ENCODE measurements at regions not wholly inside any gene's neighbourhood (a gene's known extent, or its start where the extent isn't known, plus 50 kb on each side); places are given as distances from the start of the nearest gene placed in this dataset.

- TF ChIP-seq ARID4B (CRISPR knock-in tag; IDR thresholded peaks at IDR 0.05; ENCODE audit: borderline replicate concordance), result no peak
- no peak for TF ChIP-seq CREM (CRISPR knock-in tag; IDR thresholded peaks at IDR 0.05)
- no peak for TF ChIP-seq TEAD4 (CRISPR knock-in tag; IDR thresholded peaks at IDR 0.05)
- TF ChIP-seq, protein P1, sequence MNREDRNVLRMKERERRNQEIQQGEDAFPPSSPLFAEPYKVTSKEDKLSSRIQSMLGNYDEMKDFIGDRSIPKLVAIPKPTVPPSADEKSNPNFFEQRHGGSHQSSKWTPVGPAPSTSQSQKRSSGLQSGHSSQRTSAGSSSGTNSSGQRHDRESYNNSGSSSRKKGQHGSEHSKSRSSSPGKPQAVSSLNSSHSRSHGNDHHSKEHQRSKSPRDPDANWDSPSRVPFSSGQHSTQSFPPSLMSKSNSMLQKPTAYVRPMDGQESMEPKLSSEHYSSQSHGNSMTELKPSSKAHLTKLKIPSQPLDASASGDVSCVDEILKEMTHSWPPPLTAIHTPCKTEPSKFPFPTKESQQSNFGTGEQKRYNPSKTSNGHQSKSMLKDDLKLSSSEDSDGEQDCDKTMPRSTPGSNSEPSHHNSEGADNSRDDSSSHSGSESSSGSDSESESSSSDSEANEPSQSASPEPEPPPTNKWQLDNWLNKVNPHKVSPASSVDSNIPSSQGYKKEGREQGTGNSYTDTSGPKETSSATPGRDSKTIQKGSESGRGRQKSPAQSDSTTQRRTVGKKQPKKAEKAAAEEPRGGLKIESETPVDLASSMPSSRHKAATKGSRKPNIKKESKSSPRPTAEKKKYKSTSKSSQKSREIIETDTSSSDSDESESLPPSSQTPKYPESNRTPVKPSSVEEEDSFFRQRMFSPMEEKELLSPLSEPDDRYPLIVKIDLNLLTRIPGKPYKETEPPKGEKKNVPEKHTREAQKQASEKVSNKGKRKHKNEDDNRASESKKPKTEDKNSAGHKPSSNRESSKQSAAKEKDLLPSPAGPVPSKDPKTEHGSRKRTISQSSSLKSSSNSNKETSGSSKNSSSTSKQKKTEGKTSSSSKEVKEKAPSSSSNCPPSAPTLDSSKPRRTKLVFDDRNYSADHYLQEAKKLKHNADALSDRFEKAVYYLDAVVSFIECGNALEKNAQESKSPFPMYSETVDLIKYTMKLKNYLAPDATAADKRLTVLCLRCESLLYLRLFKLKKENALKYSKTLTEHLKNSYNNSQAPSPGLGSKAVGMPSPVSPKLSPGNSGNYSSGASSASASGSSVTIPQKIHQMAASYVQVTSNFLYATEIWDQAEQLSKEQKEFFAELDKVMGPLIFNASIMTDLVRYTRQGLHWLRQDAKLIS (CRISPR knock-in tag; IDR thresholded peaks at IDR 0.05; ENCODE audit: borderline replicate concordance), result no peak
- no peak for TF ChIP-seq JAZF1 (CRISPR knock-in tag; IDR thresholded peaks at IDR 0.05)
- TF ChIP-seq IRF2 (CRISPR knock-in tag; IDR thresholded peaks at IDR 0.05; ENCODE audit: borderline replicate concordance, low read depth), result no peak
- TF ChIP-seq, protein P2, sequence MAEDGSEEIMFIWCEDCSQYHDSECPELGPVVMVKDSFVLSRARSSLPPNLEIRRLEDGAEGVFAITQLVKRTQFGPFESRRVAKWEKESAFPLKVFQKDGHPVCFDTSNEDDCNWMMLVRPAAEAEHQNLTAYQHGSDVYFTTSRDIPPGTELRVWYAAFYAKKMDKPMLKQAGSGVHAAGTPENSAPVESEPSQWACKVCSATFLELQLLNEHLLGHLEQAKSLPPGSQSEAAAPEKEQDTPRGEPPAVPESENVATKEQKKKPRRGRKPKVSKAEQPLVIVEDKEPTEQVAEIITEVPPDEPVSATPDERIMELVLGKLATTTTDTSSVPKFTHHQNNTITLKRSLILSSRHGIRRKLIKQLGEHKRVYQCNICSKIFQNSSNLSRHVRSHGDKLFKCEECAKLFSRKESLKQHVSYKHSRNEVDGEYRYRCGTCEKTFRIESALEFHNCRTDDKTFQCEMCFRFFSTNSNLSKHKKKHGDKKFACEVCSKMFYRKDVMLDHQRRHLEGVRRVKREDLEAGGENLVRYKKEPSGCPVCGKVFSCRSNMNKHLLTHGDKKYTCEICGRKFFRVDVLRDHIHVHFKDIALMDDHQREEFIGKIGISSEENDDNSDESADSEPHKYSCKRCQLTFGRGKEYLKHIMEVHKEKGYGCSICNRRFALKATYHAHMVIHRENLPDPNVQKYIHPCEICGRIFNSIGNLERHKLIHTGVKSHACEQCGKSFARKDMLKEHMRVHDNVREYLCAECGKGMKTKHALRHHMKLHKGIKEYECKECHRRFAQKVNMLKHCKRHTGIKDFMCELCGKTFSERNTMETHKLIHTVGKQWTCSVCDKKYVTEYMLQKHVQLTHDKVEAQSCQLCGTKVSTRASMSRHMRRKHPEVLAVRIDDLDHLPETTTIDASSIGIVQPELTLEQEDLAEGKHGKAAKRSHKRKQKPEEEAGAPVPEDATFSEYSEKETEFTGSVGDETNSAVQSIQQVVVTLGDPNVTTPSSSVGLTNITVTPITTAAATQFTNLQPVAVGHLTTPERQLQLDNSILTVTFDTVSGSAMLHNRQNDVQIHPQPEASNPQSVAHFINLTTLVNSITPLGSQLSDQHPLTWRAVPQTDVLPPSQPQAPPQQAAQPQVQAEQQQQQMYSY (CRISPR knock-in tag; IDR thresholded peaks at IDR 0.05), result no peak
- no peak for TF ChIP-seq OVOL2 (CRISPR knock-in tag; IDR thresholded peaks at IDR 0.05; ENCODE audit: borderline replicate concordance)
- TF ChIP-seq HMGXB4 (CRISPR knock-in tag; IDR thresholded peaks at IDR 0.05), result no peak
- no peak for TF ChIP-seq ZNF121 (CRISPR knock-in tag; IDR thresholded peaks at IDR 0.05)
- TF ChIP-seq GABPB1 (CRISPR knock-in tag; IDR thresholded peaks at IDR 0.05), result no peak
- no peak for TF ChIP-seq MAX (CRISPR knock-in tag; IDR thresholded peaks at IDR 0.05)
Measured at GRCh38 chr4:160143574-160143973, 1040.7 kb downstream of the RAPGEF2 start (continued).

DNA sequence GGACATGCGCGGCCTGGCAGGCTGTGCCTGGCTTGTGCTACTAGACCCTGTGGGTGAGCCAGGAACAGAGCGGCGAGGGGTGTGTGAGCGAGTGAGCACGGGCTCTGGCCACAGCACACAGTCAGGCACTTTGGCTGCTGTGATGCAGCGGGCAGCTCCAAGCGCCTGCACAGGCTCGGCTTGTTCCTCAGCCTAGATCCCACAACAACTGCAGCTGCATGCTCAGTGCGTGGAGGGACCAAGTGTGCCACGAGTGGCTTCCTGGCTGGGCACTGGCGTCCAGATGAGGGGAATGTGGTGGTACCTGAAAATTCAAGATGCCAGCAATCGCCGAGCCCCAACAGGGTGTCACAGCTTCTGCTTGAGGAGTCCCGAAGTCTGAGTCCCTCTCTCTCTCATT is 1056.6 kb downstream of the RAPGEF2 start:
- no peak overlapping the region for H3K27ac Mint-ChIP-seq
- H3K27me3 Mint-ChIP-seq (ENCODE audit: low read depth), result no peaks in the 10 kb centered on the region
- no peak overlapping the region for H3K4me3 Mint-ChIP-seq
- H3K36me3 Mint-ChIP-seq, result peaks cover 34% of the 10 kb centered on the region
- H3K4me1 Mint-ChIP-seq, result 0 out of 2 replicates have a peak, but pooled peaks cover 2% of the 10 kb centered on the region
- no peak for DNase-seq (ENCODE audit: low spot score)
- H3K9me3 Mint-ChIP-seq, result peaks cover 43% of the 10 kb centered on the region
- ATAC-seq, result no peak
- CTCF ChIA-PET, result no interaction called here
- POLR2A ChIA-PET, result no interaction called here
- TF ChIP-seq ZBTB21 (CRISPR knock-in tag; IDR thresholded peaks at IDR 0.05; ENCODE audit: borderline replicate concordance) (no peak), ZNF121 (CRISPR knock-in tag; IDR thresholded peaks at IDR 0.05) (no peak), FOXP1 (CRISPR knock-in tag; IDR thresholded peaks at IDR 0.05; ENCODE audit: borderline replicate concordance) (no peak), IRF2 (CRISPR knock-in tag; IDR thresholded peaks at IDR 0.05; ENCODE audit: borderline replicate concordance, low read depth) (no peak), ERG (CRISPR knock-in tag; IDR thresholded peaks at IDR 0.05) (no peak), ELF4 (CRISPR knock-in tag; IDR thresholded peaks at IDR 0.05; ENCODE audit: low read depth) (no peak), ATF1 (CRISPR knock-in tag; IDR thresholded peaks at IDR 0.05) (no peak), MYBL2 (CRISPR knock-in tag; IDR thresholded peaks at IDR 0.05) (no peak), TP53 (CRISPR knock-in tag; IDR thresholded peaks at IDR 0.05) (no peak), ETV6 (CRISPR knock-in tag; IDR thresholded peaks at IDR 0.05) (no peak)
- TF ChIP-seq, protein P3, sequence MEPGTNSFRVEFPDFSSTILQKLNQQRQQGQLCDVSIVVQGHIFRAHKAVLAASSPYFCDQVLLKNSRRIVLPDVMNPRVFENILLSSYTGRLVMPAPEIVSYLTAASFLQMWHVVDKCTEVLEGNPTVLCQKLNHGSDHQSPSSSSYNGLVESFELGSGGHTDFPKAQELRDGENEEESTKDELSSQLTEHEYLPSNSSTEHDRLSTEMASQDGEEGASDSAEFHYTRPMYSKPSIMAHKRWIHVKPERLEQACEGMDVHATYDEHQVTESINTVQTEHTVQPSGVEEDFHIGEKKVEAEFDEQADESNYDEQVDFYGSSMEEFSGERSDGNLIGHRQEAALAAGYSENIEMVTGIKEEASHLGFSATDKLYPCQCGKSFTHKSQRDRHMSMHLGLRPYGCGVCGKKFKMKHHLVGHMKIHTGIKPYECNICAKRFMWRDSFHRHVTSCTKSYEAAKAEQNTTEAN (CRISPR knock-in tag; IDR thresholded peaks at IDR 0.05), result no peak

All from WTC11 (cell line).